NCI-H524 (cell line): ENCODE measurements at regions not wholly inside any gene's neighbourhood (a gene's known extent, or its start where the extent isn't known, plus 50 kb on each side); places are given as distances from the start of the nearest gene placed in this dataset.

Experiments used
- DNase-seq, 2 experiments: peaks; one replicate each; lab custom pipeline; 2025; lab: John Stamatoyannopoulos, UW

- no peak for DNase-seq
Observed at GRCh38 chr2:212610872-212611425, 72.3 kb upstream of the ERBB4 start.

GRCh38 chr2:212609479-212609878 lies 70.9 kb upstream of the ERBB4 start:
- no peak for DNase-seq

- DNase-seq, result no peak
Observed at GRCh38 chr2:212607080-212607479, 68.5 kb upstream of the ERBB4 start.

GRCh38 chr2:212606232-212606631 lies 67.6 kb upstream of the ERBB4 start:
- DNase-seq, result no peak

GRCh38 chr2:212596688-212597087 lies 58.1 kb upstream of the ERBB4 start:
- DNase-seq, result no peak

GRCh38 chr2:212596276-212596675 lies 57.7 kb upstream of the ERBB4 start:
- DNase-seq, result no peak

GRCh38 chr2:212595036-212595654 lies 56.5 kb upstream of the ERBB4 start:
- peak; percentile 0 to 42 for DNase-seq

GRCh38 chr2:212592695-212593094 lies 54.1 kb upstream of the ERBB4 start:
- DNase-seq, result no peak
